C4-2B (cell line): ENCODE measurements at regions not wholly inside any gene's neighbourhood (a gene's known extent, or its start where the extent isn't known, plus 50 kb on each side); places are given as distances from the start of the nearest gene placed in this dataset.

ENCODE experiments used
- H3K27ac ChIP-seq: fragments of 450-650 bp; 2 replicates; pipeline ENCODE4 v1.5.1; 2017
- CTCF ChIP-seq: fragments of 450-650 bp; conservative IDR thresholded peaks from 2 replicates; pipeline ENCODE4 v1.5.1; 2017; ENCODE audit warnings: mild to moderate bottlenecking
- ZFX ChIP-seq: fragments of 450-650 bp; IDR thresholded peaks from 2 replicates; pipeline ENCODE4 v1.6.1; 2017

- H3K27ac ChIP-seq = no peak overlapping the region
Measured at GRCh38 chr1:43063394-43064219, 104.9 kb upstream of the SLC2A1 start.

GRCh38 chr1:43062527-43063095, 103.9 kb upstream of the SLC2A1 start:
- no peak for TF ChIP-seq CTCF
- no peak for TF ChIP-seq ZFX

More at GRCh38 chr1:43063394-43064219, 104.9 kb upstream of the SLC2A1 start:
- TF ChIP-seq ZFX (no peak), CTCF (no peak)

GRCh38 chr1:43061757-43062156, 103.1 kb upstream of the SLC2A1 start:
- H3K27ac ChIP-seq = no peak overlapping the region
- TF ChIP-seq CTCF = no peak
- no peak for TF ChIP-seq ZFX

More at GRCh38 chr1:43062527-43063095, 103.9 kb upstream of the SLC2A1 start:
- H3K27ac ChIP-seq = no peak overlapping the region

DNA sequence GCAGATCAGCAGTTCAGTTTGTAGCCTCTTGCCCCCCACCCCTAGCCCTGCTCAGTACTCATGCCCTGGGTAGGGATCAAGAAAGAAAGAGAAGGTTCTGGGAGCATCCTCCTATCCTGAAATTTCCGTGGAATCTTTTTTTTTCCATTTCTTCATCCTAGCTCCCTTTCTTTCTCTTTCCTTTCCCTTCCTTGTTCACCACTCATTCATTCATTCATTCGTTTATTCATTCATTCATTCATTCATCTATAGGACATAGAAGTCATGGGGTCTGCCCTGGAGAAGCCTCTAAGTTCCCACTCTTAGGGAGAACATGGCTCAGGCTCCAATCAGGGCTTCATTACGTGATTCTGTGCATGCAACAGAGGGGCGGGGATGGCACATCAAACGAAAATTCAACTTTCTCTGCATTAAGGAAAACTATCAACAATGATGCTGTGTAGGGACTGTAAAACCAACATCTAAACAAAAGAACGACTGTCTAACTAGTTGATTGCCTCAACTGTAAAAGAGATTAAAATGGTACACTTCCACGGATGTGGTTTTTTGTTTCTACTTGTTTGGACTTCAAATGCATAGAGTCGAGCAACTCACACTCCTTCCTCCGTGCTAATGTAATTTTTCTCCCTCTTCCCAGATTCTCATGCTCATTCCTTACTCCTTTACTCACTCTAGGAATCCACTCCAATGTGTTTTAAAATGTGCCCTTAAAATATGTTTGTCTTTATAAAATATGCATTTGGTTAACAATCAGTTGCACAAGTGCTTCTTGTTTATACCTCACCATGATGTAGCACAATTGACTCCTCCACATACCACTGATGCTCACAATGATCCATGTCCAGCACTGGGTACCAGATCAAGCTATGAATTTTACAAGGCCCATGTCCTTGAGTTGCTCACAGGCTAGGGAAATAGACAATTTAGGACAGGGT, 101.2 kb upstream of the SLC2A1 start:
- H3K27ac ChIP-seq = no peak overlapping the region
- TF ChIP-seq ZFX (no peak), CTCF (no peak)

GRCh38 chr1:43058545-43059360, 100.1 kb upstream of the SLC2A1 start:
- TF ChIP-seq CTCF (no peak), ZFX (no peak)
- no peak overlapping the region for H3K27ac ChIP-seq

DNA sequence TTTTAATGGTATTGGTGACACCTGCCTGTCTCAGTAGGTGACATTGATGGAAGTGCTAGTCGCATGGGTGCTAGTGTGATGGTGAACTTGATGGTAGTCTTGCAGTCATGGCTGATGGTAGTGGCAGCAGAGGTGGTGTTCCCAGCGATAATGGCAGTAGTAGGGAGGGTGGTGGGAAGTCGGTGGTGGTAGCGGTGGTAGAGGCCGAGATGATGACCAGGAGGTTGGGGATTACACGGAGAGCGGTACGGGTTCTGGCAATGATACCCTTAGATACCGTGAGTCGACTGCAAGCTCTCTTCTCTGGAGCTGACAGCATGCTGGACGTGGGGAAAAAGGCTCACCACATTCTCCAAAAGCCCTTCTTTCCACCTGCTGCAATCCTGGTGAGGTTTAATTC, 99.4 kb upstream of the SLC2A1 start:
- no peak for TF ChIP-seq CTCF
- TF ChIP-seq ZFX = no peak
- H3K27ac ChIP-seq = no peak overlapping the region
